ENCODE measurements at regions not wholly inside any gene's neighbourhood (a gene's known extent, or its start where the extent isn't known, plus 50 kb on each side); places are given as distances from the start of the nearest gene placed in this dataset.

DNA sequence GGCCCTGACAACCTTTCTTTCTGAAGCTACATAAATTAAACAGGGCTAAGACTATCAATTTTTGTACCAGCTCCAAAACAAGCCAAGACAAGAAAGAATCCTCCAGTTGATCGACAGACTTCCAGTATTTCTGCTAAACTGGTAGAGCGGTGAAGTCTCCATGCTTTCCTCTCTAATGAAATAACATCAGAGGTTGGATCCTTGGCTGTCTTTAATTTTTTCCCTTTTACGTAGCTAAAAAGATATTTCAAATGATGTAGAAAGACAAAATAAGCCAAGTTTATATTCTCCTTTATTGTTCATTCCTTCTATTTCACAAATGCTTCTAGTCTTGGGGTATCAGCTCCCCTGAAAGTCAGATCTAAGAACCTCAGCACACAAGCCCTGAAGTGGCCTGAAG is 434.9 kb downstream of the NFIB start:
- Histone ChIP-seq H2AFZ (ENCODE audit: low read depth, low read length) (no peak overlapping the region), H3K9me3 (replicated peaks; ENCODE audit: control insufficient read depth, insufficient read depth, low read length) (no peaks in the 10 kb centered on the region), H4K20me1 (replicated peaks; ENCODE audit: control insufficient read depth, extremely low read depth, insufficient read depth, low read length) (no peaks in the 10 kb centered on the region), H3K9ac (replicated peaks; ENCODE audit: extremely low read depth, insufficient read depth, low read length) (no peak overlapping the region), H3K4me3 (replicated peaks in 1 of 3; ENCODE audit: insufficient read depth in 1 of 3, low read depth in 1 of 3, low read length in 3 of 3) (no peak overlapping the region), H3K27ac (ENCODE audit: insufficient read depth, low read depth, low read length) (no peak overlapping the region), H3K4me2 (ENCODE audit: insufficient read depth, low read length) (no peak overlapping the region), H3K9me1 (replicated peaks; ENCODE audit: control insufficient read depth, extremely low read depth, insufficient read depth, low read length) (no peaks in the 10 kb centered on the region), H3K36me3 (ENCODE audit: control insufficient read depth in 2 of 2, extremely low read depth in 1 of 2, insufficient read depth in 2 of 2, low read length in 2 of 2) (no peaks in the 10 kb centered on the region), H3K27me3 (ENCODE audit: control insufficient read depth in 2 of 2, insufficient read depth in 2 of 2, low read length in 2 of 2) (no peaks in the 10 kb centered on the region), H3K79me2 (ENCODE audit: control insufficient read depth, insufficient read depth, low read length) (no peaks in the 10 kb centered on the region), H3K4me1 (ENCODE audit: control insufficient read depth, extremely low read depth, insufficient read depth, low read length) (no peaks in the 10 kb centered on the region)
- TF ChIP-seq GATA2 (IDR thresholded peaks at IDR 0.05; ENCODE audit: insufficient read depth, insufficient read length, low read depth, low read length) = no peak
- TF ChIP-seq FOS (IDR thresholded peaks at IDR 0.05; ENCODE audit: borderline replicate concordance, insufficient read depth, low read length) = no peak
- TF ChIP-seq, protein P1, sequence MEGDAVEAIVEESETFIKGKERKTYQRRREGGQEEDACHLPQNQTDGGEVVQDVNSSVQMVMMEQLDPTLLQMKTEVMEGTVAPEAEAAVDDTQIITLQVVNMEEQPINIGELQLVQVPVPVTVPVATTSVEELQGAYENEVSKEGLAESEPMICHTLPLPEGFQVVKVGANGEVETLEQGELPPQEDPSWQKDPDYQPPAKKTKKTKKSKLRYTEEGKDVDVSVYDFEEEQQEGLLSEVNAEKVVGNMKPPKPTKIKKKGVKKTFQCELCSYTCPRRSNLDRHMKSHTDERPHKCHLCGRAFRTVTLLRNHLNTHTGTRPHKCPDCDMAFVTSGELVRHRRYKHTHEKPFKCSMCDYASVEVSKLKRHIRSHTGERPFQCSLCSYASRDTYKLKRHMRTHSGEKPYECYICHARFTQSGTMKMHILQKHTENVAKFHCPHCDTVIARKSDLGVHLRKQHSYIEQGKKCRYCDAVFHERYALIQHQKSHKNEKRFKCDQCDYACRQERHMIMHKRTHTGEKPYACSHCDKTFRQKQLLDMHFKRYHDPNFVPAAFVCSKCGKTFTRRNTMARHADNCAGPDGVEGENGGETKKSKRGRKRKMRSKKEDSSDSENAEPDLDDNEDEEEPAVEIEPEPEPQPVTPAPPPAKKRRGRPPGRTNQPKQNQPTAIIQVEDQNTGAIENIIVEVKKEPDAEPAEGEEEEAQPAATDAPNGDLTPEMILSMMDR (IDR thresholded peaks at IDR 0.05; ENCODE audit: extremely low read depth in 1 of 2, insufficient read depth in 1 of 2, low read depth in 1 of 2, low read length in 2 of 2) = no peak
- TF ChIP-seq POLR2AphosphoS5 (IDR thresholded peaks at IDR 0.05; ENCODE audit: insufficient read depth, low read depth, low read length) = no peak
- intact Hi-C loops (cut with micrococcal nuclease) = no loop called here
- ChIA-PET POLR2A (no interaction called here), CTCF (interaction anchor here (0.8 to 1.2 kb wide), 3 partner anchors 17 to 102 kb away, joined by 3 read pairs; no protein-coding TSS in a partner anchor)
- FAIRE-seq = no peak
- dilution Hi-C loops (cut with MboI; ENCODE audit: extremely low pct_ligation_motif_present, low sequenced_read_pairs) = no loop called here
- BruUV-seq (replicated peaks) = no TSS peak
- no peak for DNase-seq (ENCODE audit: low read depth, low spot score)

DNA sequence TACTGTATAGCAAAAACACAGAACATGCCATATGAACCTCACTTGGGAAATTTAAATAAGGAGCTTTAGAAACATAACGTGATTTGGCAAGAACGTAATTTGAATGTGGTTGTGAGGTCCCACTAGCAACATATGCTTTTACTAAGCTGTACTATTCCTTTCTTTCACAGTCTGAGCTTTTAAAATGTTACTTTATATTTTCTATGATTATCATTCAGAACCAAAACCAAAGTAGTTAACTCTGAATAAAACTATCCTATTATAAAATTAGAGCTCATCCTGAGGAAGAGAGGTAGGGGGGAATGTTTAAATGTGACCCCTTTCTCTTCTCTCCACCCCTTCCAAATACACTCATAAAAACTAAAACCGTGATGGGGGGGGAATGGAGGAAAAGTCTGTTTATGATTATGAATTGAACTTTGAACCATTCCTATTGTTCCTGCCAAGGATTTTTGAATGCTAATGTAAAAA is 435.7 kb downstream of the NFIB start:
- Histone ChIP-seq H4K20me1 (replicated peaks; ENCODE audit: control insufficient read depth, extremely low read depth, insufficient read depth, low read length) (no peaks in the 10 kb centered on the region), H3K4me1 (ENCODE audit: control insufficient read depth, extremely low read depth, insufficient read depth, low read length) (no peaks in the 10 kb centered on the region), H3K36me3 (ENCODE audit: control insufficient read depth in 2 of 2, extremely low read depth in 1 of 2, insufficient read depth in 2 of 2, low read length in 2 of 2) (no peaks in the 10 kb centered on the region), H3K4me3 (replicated peaks in 1 of 3; ENCODE audit: insufficient read depth in 1 of 3, low read depth in 1 of 3, low read length in 3 of 3) (no peak overlapping the region), H3K9me3 (replicated peaks; ENCODE audit: control insufficient read depth, insufficient read depth, low read length) (no peaks in the 10 kb centered on the region), H3K9me1 (replicated peaks; ENCODE audit: control insufficient read depth, extremely low read depth, insufficient read depth, low read length) (no peaks in the 10 kb centered on the region), H2AFZ (ENCODE audit: low read depth, low read length) (no peak overlapping the region), H3K27me3 (ENCODE audit: control insufficient read depth in 2 of 2, insufficient read depth in 2 of 2, low read length in 2 of 2) (no peaks in the 10 kb centered on the region), H3K9ac (replicated peaks; ENCODE audit: extremely low read depth, insufficient read depth, low read length) (no peak overlapping the region), H3K4me2 (ENCODE audit: insufficient read depth, low read length) (no peak overlapping the region), H3K27ac (ENCODE audit: insufficient read depth, low read depth, low read length) (no peak overlapping the region), H3K79me2 (ENCODE audit: control insufficient read depth, insufficient read depth, low read length) (no peaks in the 10 kb centered on the region)
- ChIA-PET CTCF (interaction anchor here (0.9 to 1.2 kb wide), 2 partner anchors 9 to 17 kb away, joined by 3 to 4 read pairs; no protein-coding TSS in a partner anchor), POLR2A (no interaction called here)
- FAIRE-seq = no peak
- dilution Hi-C loops (cut with MboI; ENCODE audit: extremely low pct_ligation_motif_present, low sequenced_read_pairs) = no loop called here
- no TSS peak for BruUV-seq (replicated peaks)
- peak; percentile 56 for DNase-seq (ENCODE audit: low read depth, low spot score)
- TF ChIP-seq POLR2AphosphoS5 (IDR thresholded peaks at IDR 0.05; ENCODE audit: insufficient read depth, low read depth, low read length) = no peak
- TF ChIP-seq, protein P2, sequence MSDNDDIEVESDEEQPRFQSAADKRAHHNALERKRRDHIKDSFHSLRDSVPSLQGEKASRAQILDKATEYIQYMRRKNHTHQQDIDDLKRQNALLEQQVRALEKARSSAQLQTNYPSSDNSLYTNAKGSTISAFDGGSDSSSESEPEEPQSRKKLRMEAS (IDR thresholded peaks at IDR 0.05; ENCODE audit: insufficient read depth, insufficient read length) = no peak
- intact Hi-C loops (cut with micrococcal nuclease) = no loop called here

All from endothelial cell of umbilical vein (primary cell).